ENCODE measurements at regions not wholly inside any gene's neighbourhood (a gene's known extent, or its start where the extent isn't known, plus 50 kb on each side); places are given as distances from the start of the nearest gene placed in this dataset.
"Not testable (repeated sequence)": the region's sequence is repeated elsewhere in the genome, so short reads cannot be mapped to it uniquely, and the experiment has no call there.

GRCh38 chr2:122681626-122682025 is 926.2 kb downstream of the TSN start:
- no peaks in the 10 kb centered on the region for H3K27me3 ChIP-seq (ENCODE audit: control insufficient read depth, insufficient read depth, low read length)
- no peaks in the 10 kb centered on the region for H3K36me3 ChIP-seq (ENCODE audit: control insufficient read depth, insufficient read depth, low read length)
- no peak overlapping the region for H3K9ac ChIP-seq (ENCODE audit: low read length)
- no peak overlapping the region for H3K4me3 ChIP-seq (ENCODE audit: low read length)
- H3K27ac ChIP-seq (ENCODE audit: low read depth, low read length): no peak overlapping the region
- H3K4me1 ChIP-seq (ENCODE audit: control insufficient read depth, insufficient read depth, low read length): no peaks in the 10 kb centered on the region

GRCh38 chr2:122682356-122682755 is 926.9 kb downstream of the TSN start:
- no peak overlapping the region for H3K27ac ChIP-seq (ENCODE audit: low read depth, low read length)
- no peaks in the 10 kb centered on the region for H3K36me3 ChIP-seq (ENCODE audit: control insufficient read depth, insufficient read depth, low read length)
- no peaks in the 10 kb centered on the region for H3K27me3 ChIP-seq (ENCODE audit: control insufficient read depth, insufficient read depth, low read length)
- no peaks in the 10 kb centered on the region for H3K4me1 ChIP-seq (ENCODE audit: control insufficient read depth, insufficient read depth, low read length)
- no peak overlapping the region for H3K4me3 ChIP-seq (ENCODE audit: low read length)
- H3K9ac ChIP-seq (ENCODE audit: low read length): no peak overlapping the region

GRCh38 chr2:122683018-122683417 is 927.6 kb downstream of the TSN start:
- Histone ChIP-seq H3K27me3 (ENCODE audit: control insufficient read depth, insufficient read depth, low read length) (no peaks in the 10 kb centered on the region), H3K4me1 (ENCODE audit: control insufficient read depth, insufficient read depth, low read length) (no peaks in the 10 kb centered on the region), H3K4me3 (ENCODE audit: low read length) (no peak overlapping the region), H3K36me3 (ENCODE audit: control insufficient read depth, insufficient read depth, low read length) (no peaks in the 10 kb centered on the region), H3K9ac (ENCODE audit: low read length) (no peak overlapping the region), H3K27ac (ENCODE audit: low read depth, low read length) (no peak overlapping the region)

GRCh38 chr2:122692400-122693083 is 937.1 kb downstream of the TSN start:
- no peak overlapping the region for H3K27ac ChIP-seq (ENCODE audit: low read depth, low read length)
- no peaks in the 10 kb centered on the region for H3K36me3 ChIP-seq (ENCODE audit: control insufficient read depth, insufficient read depth, low read length)
- H3K27me3 ChIP-seq (ENCODE audit: control insufficient read depth, insufficient read depth, low read length): no peaks in the 10 kb centered on the region
- no peak overlapping the region for H3K4me3 ChIP-seq (ENCODE audit: low read length)
- no peak overlapping the region for H3K9ac ChIP-seq (ENCODE audit: low read length)
- H3K4me1 ChIP-seq (ENCODE audit: control insufficient read depth, insufficient read depth, low read length): no peaks in the 10 kb centered on the region

- no peak overlapping the region for H3K9ac ChIP-seq (ENCODE audit: low read length)
- H3K4me3 ChIP-seq (ENCODE audit: low read length): no peak overlapping the region
- no peaks in the 10 kb centered on the region for H3K27me3 ChIP-seq (ENCODE audit: control insufficient read depth, insufficient read depth, low read length)
- H3K27ac ChIP-seq (ENCODE audit: low read depth, low read length): no peak overlapping the region
- no peaks in the 10 kb centered on the region for H3K36me3 ChIP-seq (ENCODE audit: control insufficient read depth, insufficient read depth, low read length)
- no peaks in the 10 kb centered on the region for H3K4me1 ChIP-seq (ENCODE audit: control insufficient read depth, insufficient read depth, low read length)
Observed at GRCh38 chr2:122697415-122697814, 942.0 kb downstream of the TSN start.

GRCh38 chr2:122703676-122704075 is 948.2 kb downstream of the TSN start:
- no peaks in the 10 kb centered on the region for H3K27me3 ChIP-seq (ENCODE audit: control insufficient read depth, insufficient read depth, low read length)
- H3K4me3 ChIP-seq (ENCODE audit: low read length): no peak overlapping the region
- no peaks in the 10 kb centered on the region for H3K36me3 ChIP-seq (ENCODE audit: control insufficient read depth, insufficient read depth, low read length)
- H3K4me1 ChIP-seq (ENCODE audit: control insufficient read depth, insufficient read depth, low read length): no peaks in the 10 kb centered on the region
- no peak overlapping the region for H3K27ac ChIP-seq (ENCODE audit: low read depth, low read length)
- H3K9ac ChIP-seq (ENCODE audit: low read length): no peak overlapping the region

- Histone ChIP-seq H3K4me1 (ENCODE audit: control insufficient read depth, insufficient read depth, low read length) (no peaks in the 10 kb centered on the region), H3K27ac (ENCODE audit: low read depth, low read length) (no peak overlapping the region), H3K4me3 (ENCODE audit: low read length) (no peak overlapping the region), H3K9ac (ENCODE audit: low read length) (no peak overlapping the region), H3K27me3 (ENCODE audit: control insufficient read depth, insufficient read depth, low read length) (no peaks in the 10 kb centered on the region), H3K36me3 (ENCODE audit: control insufficient read depth, insufficient read depth, low read length) (no peaks in the 10 kb centered on the region)
Observed at GRCh38 chr2:122704109-122704563, 948.7 kb downstream of the TSN start.

- no peaks in the 10 kb centered on the region for H3K4me1 ChIP-seq (ENCODE audit: control insufficient read depth, insufficient read depth, low read length)
- H3K4me3 ChIP-seq (ENCODE audit: low read length): no peak overlapping the region
- no peak overlapping the region for H3K27ac ChIP-seq (ENCODE audit: low read depth, low read length)
- H3K27me3 ChIP-seq (ENCODE audit: control insufficient read depth, insufficient read depth, low read length): no peaks in the 10 kb centered on the region
- no peaks in the 10 kb centered on the region for H3K36me3 ChIP-seq (ENCODE audit: control insufficient read depth, insufficient read depth, low read length)
- H3K9ac ChIP-seq (ENCODE audit: low read length): no peak overlapping the region
Observed at GRCh38 chr2:122705746-122706145, 950.3 kb downstream of the TSN start.

- Histone ChIP-seq H3K36me3 (ENCODE audit: control insufficient read depth, insufficient read depth, low read length) (no peaks in the 10 kb centered on the region), H3K4me1 (ENCODE audit: control insufficient read depth, insufficient read depth, low read length) (no peaks in the 10 kb centered on the region), H3K27me3 (ENCODE audit: control insufficient read depth, insufficient read depth, low read length) (no peaks in the 10 kb centered on the region), H3K9ac (ENCODE audit: low read length) (no peak overlapping the region), H3K4me3 (ENCODE audit: low read length) (no peak overlapping the region), H3K27ac (ENCODE audit: low read depth, low read length) (no peak overlapping the region)
Observed at GRCh38 chr2:122706757-122707223, 951.3 kb downstream of the TSN start.

- Histone ChIP-seq H3K4me1 (ENCODE audit: control insufficient read depth, insufficient read depth, low read length) (no peaks in the 10 kb centered on the region), H3K27ac (ENCODE audit: low read depth, low read length) (no peak overlapping the region), H3K36me3 (ENCODE audit: control insufficient read depth, insufficient read depth, low read length) (no peaks in the 10 kb centered on the region), H3K9ac (ENCODE audit: low read length) (no peak overlapping the region), H3K27me3 (ENCODE audit: control insufficient read depth, insufficient read depth, low read length) (no peaks in the 10 kb centered on the region), H3K4me3 (ENCODE audit: low read length) (no peak overlapping the region)
Observed at GRCh38 chr2:122707224-122707824, 951.9 kb downstream of the TSN start.

- Histone ChIP-seq H3K27me3 (ENCODE audit: control insufficient read depth, insufficient read depth, low read length) (no peaks in the 10 kb centered on the region), H3K4me3 (ENCODE audit: low read length) (no peak overlapping the region), H3K9ac (ENCODE audit: low read length) (no peak overlapping the region), H3K36me3 (ENCODE audit: control insufficient read depth, insufficient read depth, low read length) (no peaks in the 10 kb centered on the region), H3K27ac (ENCODE audit: low read depth, low read length) (no peak overlapping the region), H3K4me1 (ENCODE audit: control insufficient read depth, insufficient read depth, low read length) (no peaks in the 10 kb centered on the region)
Observed at GRCh38 chr2:122710049-122710448, 954.6 kb downstream of the TSN start.

- no peaks in the 10 kb centered on the region for H3K27me3 ChIP-seq (ENCODE audit: control insufficient read depth, insufficient read depth, low read length)
- H3K36me3 ChIP-seq (ENCODE audit: control insufficient read depth, insufficient read depth, low read length): no peaks in the 10 kb centered on the region
- H3K4me3 ChIP-seq (ENCODE audit: low read length): no peak overlapping the region
- H3K9ac ChIP-seq (ENCODE audit: low read length): no peak overlapping the region
- H3K27ac ChIP-seq (ENCODE audit: low read depth, low read length): no peak overlapping the region
- no peaks in the 10 kb centered on the region for H3K4me1 ChIP-seq (ENCODE audit: control insufficient read depth, insufficient read depth, low read length)
Observed at GRCh38 chr2:122713800-122714199, 958.3 kb downstream of the TSN start.

GRCh38 chr2:122720822-122721221 is 965.4 kb downstream of the TSN start:
- H3K27ac ChIP-seq (ENCODE audit: low read depth, low read length); H3K9ac ChIP-seq (ENCODE audit: low read length); H3K4me1 ChIP-seq (ENCODE audit: control insufficient read depth, insufficient read depth, low read length); H3K36me3 ChIP-seq (ENCODE audit: control insufficient read depth, insufficient read depth, low read length); H3K4me3 ChIP-seq (ENCODE audit: low read length); H3K27me3 ChIP-seq (ENCODE audit: control insufficient read depth, insufficient read depth, low read length): not testable (repeated sequence)

All from rectal smooth muscle tissue (tissue), 1 donor.